Osteoblast (primary cell): ENCODE measurements at regions not wholly inside any gene's neighbourhood (a gene's known extent, or its start where the extent isn't known, plus 50 kb on each side); places are given as distances from the start of the nearest gene placed in this dataset.

Experiments
- DNase-seq: peaks from one replicate; pipeline ENCODE4 v3.0.0; 2011; ENCODE audit warnings: low spot score, mixed read lengths; ENCODE audit not compliant: insufficient read length; ENCODE audit errors: missing footprints
- H2AFZ ChIP-seq: 2 replicates; pipeline ENCODE4 v1.6.0; 2011; ENCODE audit warnings: mild to moderate bottlenecking, low read length
- H3K27ac ChIP-seq: 2 replicates; pipeline ENCODE4 v1.5.1; 2011; ENCODE audit warnings: mild to moderate bottlenecking, low read depth, low read length, moderate library complexity
- H3K27me3 ChIP-seq: 2 replicates; pipeline ENCODE4 v1.6.0; 2012; ENCODE audit warnings: mild to moderate bottlenecking, control low read depth, inconsistent platforms, low read length, moderate library complexity; ENCODE audit not compliant: insufficient read depth
- H3K36me3 ChIP-seq: 2 replicates; pipeline ENCODE4 v1.5.1; 2011; ENCODE audit warnings: mild to moderate bottlenecking, low read length, control low read depth, moderate library complexity; ENCODE audit not compliant: insufficient read depth
- H3K4me1 ChIP-seq: 2 replicates; pipeline ENCODE4 v1.5.1; 2011; ENCODE audit warnings: mild to moderate bottlenecking, low read length, control low read depth, moderate library complexity; ENCODE audit not compliant: insufficient read depth
- H3K4me2 ChIP-seq: 2 replicates; pipeline ENCODE4 v1.6.0; 2011; ENCODE audit warnings: mild to moderate bottlenecking, low read length; ENCODE audit not compliant: insufficient read depth
- H3K4me3 ChIP-seq: fragments of 200-600 bp; sonication (generic); 3 replicates; pipeline ENCODE4 v1.5.1; 2012; ENCODE audit warnings: mild to moderate bottlenecking, low read length, inconsistent platforms; ENCODE audit not compliant: insufficient read depth
- H3K79me2 ChIP-seq: 2 replicates; pipeline ENCODE4 v1.6.0; 2012; ENCODE audit warnings: mild to moderate bottlenecking, low read length, control low read depth, inconsistent platforms; ENCODE audit not compliant: insufficient read depth
- H3K9me3 ChIP-seq: 2 replicates; pipeline ENCODE4 v1.5.1; 2011; ENCODE audit warnings: low read depth, low read length, control low read depth
- H4K20me1 ChIP-seq: 2 replicates; pipeline ENCODE4 v1.6.0; 2012; ENCODE audit warnings: mild to moderate bottlenecking, low read length, control low read depth; ENCODE audit not compliant: insufficient read depth
- CTCF ChIP-seq: IDR thresholded peaks from 2 replicates; pipeline ENCODE4 v1.5.1; 2011; ENCODE audit warnings: mild to moderate bottlenecking, low read depth, low read length, moderate library complexity; ENCODE audit errors: extremely low read depth

GRCh38 chr15:77724715-77725114 is 92.0 kb upstream of the LINGO1 start:
- H3K36me3 ChIP-seq: no peaks in the 10 kb centered on the region
- TF ChIP-seq CTCF: no peak
- no peaks in the 10 kb centered on the region for H4K20me1 ChIP-seq

GRCh38 chr15:77723756-77724155 is 91.0 kb upstream of the LINGO1 start:
- Histone ChIP-seq H2AFZ (no peak overlapping the region), H3K9me3 (no peaks in the 10 kb centered on the region), H4K20me1 (no peaks in the 10 kb centered on the region), H3K27ac (no peak overlapping the region), H3K27me3 (no peaks in the 10 kb centered on the region), H3K79me2 (no peaks in the 10 kb centered on the region), H3K4me1 (no peaks in the 10 kb centered on the region), H3K4me3 (no peak overlapping the region), H3K36me3 (no peaks in the 10 kb centered on the region), H3K4me2 (no peak overlapping the region)
- no peak for TF ChIP-seq CTCF
- no peak for DNase-seq

More at GRCh38 chr15:77724715-77725114, 92.0 kb upstream of the LINGO1 start:
- Histone ChIP-seq H3K4me2 (no peak overlapping the region), H2AFZ (no peak overlapping the region), H3K27me3 (no peaks in the 10 kb centered on the region), H3K9me3 (no peaks in the 10 kb centered on the region), H3K4me1 (no peaks in the 10 kb centered on the region), H3K27ac (no peak overlapping the region), H3K79me2 (no peaks in the 10 kb centered on the region), H3K4me3 (no peak overlapping the region)
- no peak for DNase-seq

GRCh38 chr15:77722759-77723460 is 90.2 kb upstream of the LINGO1 start:
- H3K36me3 ChIP-seq: no peaks in the 10 kb centered on the region
- H3K9me3 ChIP-seq: no peaks in the 10 kb centered on the region
- no peak overlapping the region for H2AFZ ChIP-seq
- no peaks in the 10 kb centered on the region for H3K4me1 ChIP-seq
- DNase-seq: no peak
- H3K4me2 ChIP-seq: no peak overlapping the region
- no peak for TF ChIP-seq CTCF
- no peaks in the 10 kb centered on the region for H3K27me3 ChIP-seq
- H4K20me1 ChIP-seq: no peaks in the 10 kb centered on the region
- no peak overlapping the region for H3K4me3 ChIP-seq
- H3K27ac ChIP-seq: no peak overlapping the region
- H3K79me2 ChIP-seq: no peaks in the 10 kb centered on the region

GRCh38 chr15:77721963-77722362 is 89.3 kb upstream of the LINGO1 start:
- Histone ChIP-seq H2AFZ (no peak overlapping the region), H3K9me3 (no peaks in the 10 kb centered on the region), H3K4me2 (no peak overlapping the region), H3K4me3 (no peak overlapping the region), H3K4me1 (no peaks in the 10 kb centered on the region), H3K36me3 (no peaks in the 10 kb centered on the region), H3K27ac (no peak overlapping the region), H3K27me3 (no peaks in the 10 kb centered on the region), H3K79me2 (no peaks in the 10 kb centered on the region), H4K20me1 (no peaks in the 10 kb centered on the region)
- no peak for TF ChIP-seq CTCF
- DNase-seq: no peak
